WI38 (cell line): ENCODE measurements at regions not wholly inside any gene's neighbourhood (a gene's known extent, or its start where the extent isn't known, plus 50 kb on each side); places are given as distances from the start of the nearest gene placed in this dataset.

Experiments used
- H3K4me3 ChIP-seq: 2 replicates; pipeline ENCODE4 v1.5.1; 2011; ENCODE audit warnings: low read depth, mild to moderate bottlenecking, control low read depth, low read length
- CTCF ChIP-seq: IDR thresholded peaks from 2 replicates; pipeline ENCODE4 v1.5.1; 2012; ENCODE audit warnings: low read depth, mild to moderate bottlenecking, control low read depth, low read length

- no peak overlapping the region for H3K4me3 ChIP-seq
- no peak for TF ChIP-seq CTCF
These were observed 149.0 kb upstream of the RAB4A start for GRCh38 chr1:229121845-229122436.

GRCh38 chr1:229122606-229123005, 148.3 kb upstream of the RAB4A start:
- H3K4me3 ChIP-seq = no peak overlapping the region
- TF ChIP-seq CTCF = no peak

GRCh38 chr1:229124116-229124515, 146.8 kb upstream of the RAB4A start:
- no peak overlapping the region for H3K4me3 ChIP-seq
- no peak for TF ChIP-seq CTCF

- H3K4me3 ChIP-seq = no peak overlapping the region
- no peak for TF ChIP-seq CTCF
These were observed 146.3 kb upstream of the RAB4A start for GRCh38 chr1:229124520-229125124.

- TF ChIP-seq CTCF = no peak
- H3K4me3 ChIP-seq = no peak overlapping the region
These were observed 143.6 kb upstream of the RAB4A start for GRCh38 chr1:229127301-229127700.

- no peak for TF ChIP-seq CTCF
- H3K4me3 ChIP-seq = no peak overlapping the region
These were observed 142.8 kb upstream of the RAB4A start for GRCh38 chr1:229128066-229128608.

- no peak overlapping the region for H3K4me3 ChIP-seq
- no peak for TF ChIP-seq CTCF
These were observed 141.4 kb upstream of the RAB4A start for GRCh38 chr1:229129301-229130027.
